NB4 (cell line): ENCODE measurements at regions not wholly inside any gene's neighbourhood (a gene's known extent, or its start where the extent isn't known, plus 50 kb on each side); places are given as distances from the start of the nearest gene placed in this dataset.
"Not testable (repeated sequence)": the region's sequence is repeated elsewhere in the genome, so short reads cannot be mapped to it uniquely, and the experiment has no call there.

ENCODE experiments used
- CTCF ChIP-seq: IDR thresholded peaks from one replicate; pipeline ENCODE4 v1.5.1; 2012; ENCODE audit warnings: low read depth, low read length
- MAX ChIP-seq: IDR thresholded peaks from 2 replicates; pipeline ENCODE4 v1.6.1; 2011; ENCODE audit warnings: low read depth, low read length
- POLR2A ChIP-seq: IDR thresholded peaks from 2 replicates; pipeline ENCODE4 v1.6.1; 2011; ENCODE audit warnings: mild to moderate bottlenecking; ENCODE audit not compliant: insufficient read length; ENCODE audit errors: extremely low read depth

- not testable (repeated sequence) for TF ChIP-seq CTCF, POLR2A, MAX
Measured at GRCh38 chrX:1016281-1016680, 196.2 kb downstream of the CRLF2 start.
